Neural crest cell (in vitro differentiated cells): ENCODE measurements at regions not wholly inside any gene's neighbourhood (a gene's known extent, or its start where the extent isn't known, plus 50 kb on each side); places are given as distances from the start of the nearest gene placed in this dataset.

Experiments used
- DNase-seq: peaks from one replicate; pipeline ENCODE4 v3.0.0; 2021; ENCODE audit warnings: low read depth, mixed read lengths, low spot score
- H3K27ac Mint-ChIP-seq: one replicate; pipeline ENCODE4 v1.8.0; 2021; ENCODE audit warnings: mild to moderate bottlenecking, mixed read lengths; ENCODE audit not compliant: unreplicated experiment
- H3K27me3 Mint-ChIP-seq: 2 replicates; pipeline ENCODE4 v1.8.0; 2021; ENCODE audit warnings: low read depth, mild to moderate bottlenecking, mixed read lengths
- H3K36me3 Mint-ChIP-seq: 2 replicates; pipeline ENCODE4 v1.8.0; 2021; ENCODE audit warnings: low read depth, mild to moderate bottlenecking, mixed read lengths
- H3K4me1 Mint-ChIP-seq: 2 replicates; pipeline ENCODE4 v1.8.0; 2021; ENCODE audit warnings: mixed read lengths
- H3K4me3 Mint-ChIP-seq: one replicate; pipeline ENCODE4 v1.8.0; 2021; ENCODE audit warnings: mild to moderate bottlenecking, mixed read lengths
- H3K9me3 Mint-ChIP-seq: 2 replicates; pipeline ENCODE4 v1.8.0; 2021; ENCODE audit warnings: mixed read lengths
- TF ChIP-seq, protein P1 (sequence below): fragments of 200-600 bp; sonication (generic); conservative IDR thresholded peaks from 2 replicates; pipeline ENCODE4 v1.5.0; 2021; ENCODE audit warnings: antibody characterized with exemption, mild to moderate bottlenecking

DNA sequence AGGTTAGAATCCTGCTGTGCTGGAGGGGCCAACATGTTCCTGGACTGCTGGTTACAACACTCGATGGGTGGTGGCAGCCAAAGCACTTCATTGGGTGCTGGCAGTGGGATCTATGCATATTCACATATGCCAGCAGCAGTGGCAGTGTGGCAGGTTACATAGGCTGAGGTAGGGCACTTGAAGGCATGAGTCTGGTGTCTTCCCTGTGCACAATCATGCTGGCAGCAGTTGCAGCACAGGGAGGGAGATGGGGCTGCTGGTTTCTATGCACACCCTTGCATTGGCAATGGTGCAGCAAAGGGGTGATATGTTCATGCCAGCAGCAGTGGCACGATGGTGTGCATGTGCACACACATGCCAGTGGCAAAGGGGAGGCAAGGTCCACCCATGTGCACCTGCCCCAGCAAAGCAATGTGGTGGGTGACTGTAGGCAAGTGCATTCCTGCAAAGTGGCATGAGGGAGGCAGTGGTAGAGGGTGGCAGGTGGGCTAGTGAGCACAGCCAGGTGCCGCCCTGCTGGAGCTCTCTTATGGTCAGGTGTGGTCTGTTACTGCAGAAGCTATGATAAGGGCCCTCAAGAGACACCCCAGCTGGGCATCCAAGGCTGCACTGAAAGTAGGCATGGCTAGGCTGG, 356.2 kb upstream of the STEAP1 start:
- TF ChIP-seq, protein P1, sequence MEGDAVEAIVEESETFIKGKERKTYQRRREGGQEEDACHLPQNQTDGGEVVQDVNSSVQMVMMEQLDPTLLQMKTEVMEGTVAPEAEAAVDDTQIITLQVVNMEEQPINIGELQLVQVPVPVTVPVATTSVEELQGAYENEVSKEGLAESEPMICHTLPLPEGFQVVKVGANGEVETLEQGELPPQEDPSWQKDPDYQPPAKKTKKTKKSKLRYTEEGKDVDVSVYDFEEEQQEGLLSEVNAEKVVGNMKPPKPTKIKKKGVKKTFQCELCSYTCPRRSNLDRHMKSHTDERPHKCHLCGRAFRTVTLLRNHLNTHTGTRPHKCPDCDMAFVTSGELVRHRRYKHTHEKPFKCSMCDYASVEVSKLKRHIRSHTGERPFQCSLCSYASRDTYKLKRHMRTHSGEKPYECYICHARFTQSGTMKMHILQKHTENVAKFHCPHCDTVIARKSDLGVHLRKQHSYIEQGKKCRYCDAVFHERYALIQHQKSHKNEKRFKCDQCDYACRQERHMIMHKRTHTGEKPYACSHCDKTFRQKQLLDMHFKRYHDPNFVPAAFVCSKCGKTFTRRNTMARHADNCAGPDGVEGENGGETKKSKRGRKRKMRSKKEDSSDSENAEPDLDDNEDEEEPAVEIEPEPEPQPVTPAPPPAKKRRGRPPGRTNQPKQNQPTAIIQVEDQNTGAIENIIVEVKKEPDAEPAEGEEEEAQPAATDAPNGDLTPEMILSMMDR: no peak
- Mint-ChIP-seq H3K4me1 (no peaks in the 10 kb centered on the region), H3K9me3 (no peaks in the 10 kb centered on the region), H3K4me3 (no peak overlapping the region), H3K27ac (no peak overlapping the region), H3K27me3 (no peaks in the 10 kb centered on the region), H3K36me3 (no peaks in the 10 kb centered on the region)
- no peak for DNase-seq

DNA sequence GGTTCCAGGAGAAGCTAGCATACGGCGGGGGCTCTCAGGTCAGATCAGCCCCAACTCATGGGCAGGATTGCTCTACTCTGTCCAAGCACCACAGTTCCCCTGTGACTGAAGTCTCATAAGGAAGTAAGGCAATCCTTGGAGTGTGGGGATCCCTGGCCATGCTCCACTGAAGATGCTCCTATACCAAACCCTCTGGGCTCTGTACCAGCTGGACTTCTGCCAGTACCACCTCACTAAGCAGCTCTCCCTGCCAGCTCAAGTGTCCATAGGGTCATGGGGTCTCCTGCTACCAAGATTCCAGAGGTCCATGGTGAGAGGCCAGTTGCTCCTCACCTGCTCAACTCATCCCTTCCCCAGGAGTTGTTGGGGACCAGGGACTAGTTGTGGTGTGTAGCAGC, 355.7 kb upstream of the STEAP1 start:
- peaks cover 3% of the 10 kb centered on the region for H3K9me3 Mint-ChIP-seq
- DNase-seq: no peak
- H3K27ac Mint-ChIP-seq: no peak overlapping the region
- no peak overlapping the region for H3K4me3 Mint-ChIP-seq
- TF ChIP-seq, protein P1: no peak
- H3K4me1 Mint-ChIP-seq: no peaks in the 10 kb centered on the region
- no peaks in the 10 kb centered on the region for H3K36me3 Mint-ChIP-seq
- no peaks in the 10 kb centered on the region for H3K27me3 Mint-ChIP-seq

- H3K9me3 Mint-ChIP-seq: peaks cover 4% of the 10 kb centered on the region
- H3K36me3 Mint-ChIP-seq: no peaks in the 10 kb centered on the region
- TF ChIP-seq, protein P1: no peak
- no peak for DNase-seq
- H3K27me3 Mint-ChIP-seq: no peaks in the 10 kb centered on the region
- H3K4me1 Mint-ChIP-seq: no peaks in the 10 kb centered on the region
- H3K27ac Mint-ChIP-seq: no peak overlapping the region
- H3K4me3 Mint-ChIP-seq: no peak overlapping the region
Measured at GRCh38 chr7:89800761-89801160, 353.5 kb upstream of the STEAP1 start.

DNA sequence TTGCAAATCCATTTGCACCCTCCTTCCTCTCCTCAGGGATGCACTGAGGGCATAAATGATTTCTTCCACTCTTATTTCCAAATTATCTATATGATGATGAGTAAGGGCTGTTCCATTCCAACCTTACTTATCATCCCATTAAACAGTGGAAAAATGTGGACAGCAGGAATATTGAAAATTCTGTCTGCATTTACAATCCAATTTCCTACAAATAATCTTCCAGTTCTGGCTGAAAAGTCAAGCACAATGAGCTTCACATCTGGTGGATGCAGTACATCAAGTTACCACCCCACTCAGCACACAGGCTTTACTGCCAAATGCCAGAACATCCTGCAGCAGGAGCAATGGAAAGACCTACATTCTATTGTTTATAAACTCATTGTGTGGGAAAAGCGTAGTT, 345.0 kb upstream of the STEAP1 start:
- Mint-ChIP-seq H3K36me3 (no peaks in the 10 kb centered on the region), H3K4me1 (no peaks in the 10 kb centered on the region), H3K27me3 (no peaks in the 10 kb centered on the region), H3K27ac (no peak overlapping the region), H3K9me3 (peaks cover 13% of the 10 kb centered on the region), H3K4me3 (no peak overlapping the region)
- DNase-seq: no peak
- TF ChIP-seq, protein P1: no peak

DNA sequence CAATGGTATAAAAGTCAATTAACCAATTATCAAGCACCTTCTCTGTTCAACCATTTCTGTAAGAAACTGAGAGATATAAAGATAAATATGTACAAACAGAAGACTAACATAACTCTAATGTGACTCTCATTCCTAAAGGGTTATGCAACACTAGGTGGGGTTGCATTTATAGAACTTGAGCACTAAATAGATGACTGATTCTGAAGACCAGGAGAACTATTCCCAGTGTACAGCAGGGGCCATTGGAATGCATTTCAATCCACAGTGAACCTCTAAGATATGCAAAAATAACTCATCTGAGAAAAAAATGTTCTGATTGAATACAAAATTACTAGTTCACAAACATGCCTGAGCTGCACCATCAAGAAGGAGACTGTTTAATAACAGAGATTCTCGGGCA, 341.2 kb upstream of the STEAP1 start:
- TF ChIP-seq, protein P1: no peak
- no peak for DNase-seq
- no peaks in the 10 kb centered on the region for H3K9me3 Mint-ChIP-seq
- H3K4me3 Mint-ChIP-seq: no peak overlapping the region
- H3K4me1 Mint-ChIP-seq: no peaks in the 10 kb centered on the region
- no peak overlapping the region for H3K27ac Mint-ChIP-seq
- H3K27me3 Mint-ChIP-seq: no peaks in the 10 kb centered on the region
- no peaks in the 10 kb centered on the region for H3K36me3 Mint-ChIP-seq
